GM20000 (cell line): ENCODE measurements at regions not wholly inside any gene's neighbourhood (a gene's known extent, or its start where the extent isn't known, plus 50 kb on each side); places are given as distances from the start of the nearest gene placed in this dataset.

Source experiments
- DNase-seq: peaks from one replicate; pipeline ENCODE4 v3.0.0; 2012; ENCODE audit warnings: low spot score
- TF ChIP-seq, protein P1 (sequence below): IDR thresholded peaks from 2 replicates; pipeline ENCODE4 v1.5.1; 2012; ENCODE audit warnings: mild to moderate bottlenecking, control low read depth; ENCODE audit errors: extremely low read depth, missing control alignments

DNA sequence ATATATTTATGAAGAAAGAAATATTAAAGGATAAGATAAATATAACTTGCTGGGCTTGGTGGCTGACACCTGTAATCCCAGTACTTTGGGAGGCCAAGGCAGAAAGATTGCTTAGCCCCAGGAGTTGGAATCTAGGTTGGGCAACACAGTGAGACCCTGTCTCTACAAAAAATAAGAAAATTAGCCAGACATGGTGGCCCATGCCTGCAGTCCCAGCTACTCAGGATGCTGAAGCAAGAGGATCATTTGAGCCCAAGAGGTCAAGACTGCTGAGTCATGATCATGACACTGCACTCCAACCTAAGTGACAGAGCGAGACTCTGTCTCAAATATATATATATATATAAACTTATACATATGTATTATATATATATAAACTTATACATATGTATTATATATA lies 164.0 kb downstream of the MRPL14 start:
- TF ChIP-seq, protein P1, sequence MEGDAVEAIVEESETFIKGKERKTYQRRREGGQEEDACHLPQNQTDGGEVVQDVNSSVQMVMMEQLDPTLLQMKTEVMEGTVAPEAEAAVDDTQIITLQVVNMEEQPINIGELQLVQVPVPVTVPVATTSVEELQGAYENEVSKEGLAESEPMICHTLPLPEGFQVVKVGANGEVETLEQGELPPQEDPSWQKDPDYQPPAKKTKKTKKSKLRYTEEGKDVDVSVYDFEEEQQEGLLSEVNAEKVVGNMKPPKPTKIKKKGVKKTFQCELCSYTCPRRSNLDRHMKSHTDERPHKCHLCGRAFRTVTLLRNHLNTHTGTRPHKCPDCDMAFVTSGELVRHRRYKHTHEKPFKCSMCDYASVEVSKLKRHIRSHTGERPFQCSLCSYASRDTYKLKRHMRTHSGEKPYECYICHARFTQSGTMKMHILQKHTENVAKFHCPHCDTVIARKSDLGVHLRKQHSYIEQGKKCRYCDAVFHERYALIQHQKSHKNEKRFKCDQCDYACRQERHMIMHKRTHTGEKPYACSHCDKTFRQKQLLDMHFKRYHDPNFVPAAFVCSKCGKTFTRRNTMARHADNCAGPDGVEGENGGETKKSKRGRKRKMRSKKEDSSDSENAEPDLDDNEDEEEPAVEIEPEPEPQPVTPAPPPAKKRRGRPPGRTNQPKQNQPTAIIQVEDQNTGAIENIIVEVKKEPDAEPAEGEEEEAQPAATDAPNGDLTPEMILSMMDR: no peak
- no peak for DNase-seq

DNA sequence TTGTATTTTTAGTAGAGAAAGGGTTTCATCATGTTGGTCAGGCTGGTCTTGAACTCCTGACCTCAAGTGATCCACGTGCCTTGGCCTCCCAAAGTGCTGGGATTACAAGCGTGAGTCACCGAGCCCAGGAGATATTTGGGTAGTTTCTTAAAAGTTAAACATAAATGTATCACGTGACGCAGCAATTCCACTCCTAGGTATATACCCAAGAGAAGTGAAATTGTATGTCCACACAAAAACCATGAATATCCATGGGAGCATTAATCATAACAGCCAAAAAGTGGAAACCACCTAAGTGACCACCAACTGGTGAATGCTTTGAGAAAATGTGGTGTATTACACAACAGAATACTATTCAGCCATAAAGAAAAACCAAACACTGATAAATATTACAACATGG lies 164.8 kb downstream of the MRPL14 start:
- TF ChIP-seq, protein P1: no peak
- no peak for DNase-seq

DNA sequence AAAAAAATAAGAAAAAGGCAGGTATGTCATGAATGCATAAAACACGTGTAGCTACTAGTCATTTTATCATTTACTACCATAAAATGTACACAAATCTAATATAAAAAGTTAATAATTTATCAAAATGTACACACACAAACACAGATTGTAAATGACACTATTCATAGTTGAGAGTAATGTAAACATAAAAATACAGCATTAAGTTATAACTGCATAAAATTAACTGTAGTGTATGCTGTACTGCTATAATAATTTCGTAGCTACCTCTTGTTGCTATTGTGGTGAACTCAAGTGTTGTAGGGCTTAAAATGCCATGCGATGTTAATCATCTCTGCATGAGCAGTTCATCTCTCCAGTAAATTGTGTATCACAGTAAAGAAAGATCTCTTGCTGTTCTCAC lies 170.0 kb downstream of the MRPL14 start:
- no peak for DNase-seq
- TF ChIP-seq, protein P1: no peak

DNA sequence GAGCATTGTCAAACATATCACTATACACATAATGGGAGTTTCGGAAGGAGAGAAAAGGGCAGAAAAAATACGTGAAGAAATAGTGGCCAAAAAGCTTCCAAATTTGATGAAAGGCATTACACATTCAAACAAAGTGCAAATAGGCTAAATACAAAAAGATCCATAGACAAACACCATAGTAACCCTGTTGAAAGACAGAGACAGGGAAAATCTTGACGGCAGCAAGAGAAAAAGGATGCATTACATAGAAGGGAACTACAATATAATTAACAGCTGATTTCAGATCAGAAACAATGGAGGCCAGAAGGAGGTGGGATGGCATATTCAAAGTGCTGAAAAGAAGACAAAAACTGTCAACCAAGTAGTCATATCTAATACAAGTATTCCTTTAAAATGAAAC lies 170.8 kb downstream of the MRPL14 start:
- TF ChIP-seq, protein P1: no peak
- no peak for DNase-seq

DNA sequence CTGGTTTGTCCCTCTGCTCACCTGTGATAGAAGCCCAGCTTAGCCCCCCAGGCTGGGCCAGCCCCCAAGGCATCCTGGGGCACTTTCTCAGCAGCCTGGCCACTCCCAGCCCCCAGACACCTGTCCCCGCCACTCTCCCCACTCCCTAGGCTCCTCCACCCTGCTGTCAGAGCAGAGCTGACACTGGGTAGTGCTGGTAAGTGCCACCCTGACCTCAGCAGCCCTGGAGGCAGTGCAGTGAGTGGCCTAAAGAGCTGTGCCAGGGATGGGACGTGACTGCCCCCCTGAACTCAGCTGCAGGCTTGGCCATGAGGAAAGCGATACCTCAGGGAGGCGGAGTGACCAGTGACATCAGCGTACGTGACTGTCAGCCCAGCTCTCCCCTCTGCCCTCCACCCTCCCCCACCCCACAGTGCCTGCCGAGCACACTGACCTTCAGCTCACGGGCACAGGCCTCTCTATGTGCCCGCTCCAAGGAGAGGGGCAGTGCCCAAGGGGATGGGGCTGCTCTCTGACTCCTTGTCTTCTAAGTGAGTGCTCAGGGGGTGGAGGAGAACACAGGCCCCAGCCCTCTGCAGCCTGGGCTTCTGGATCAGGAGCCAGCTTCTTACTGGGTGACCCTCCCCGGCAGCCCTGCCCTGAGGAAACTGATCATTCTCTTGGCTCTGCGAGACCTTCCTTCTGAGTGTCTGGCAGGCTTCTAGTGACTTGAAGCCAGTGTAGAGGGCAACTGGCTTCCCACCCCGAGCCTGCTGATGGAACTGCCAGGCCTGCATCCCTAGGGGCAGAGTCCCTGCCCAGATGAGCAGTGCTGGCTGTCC lies 172.7 kb downstream of the MRPL14 start:
- TF ChIP-seq, protein P1: no peak

DNA sequence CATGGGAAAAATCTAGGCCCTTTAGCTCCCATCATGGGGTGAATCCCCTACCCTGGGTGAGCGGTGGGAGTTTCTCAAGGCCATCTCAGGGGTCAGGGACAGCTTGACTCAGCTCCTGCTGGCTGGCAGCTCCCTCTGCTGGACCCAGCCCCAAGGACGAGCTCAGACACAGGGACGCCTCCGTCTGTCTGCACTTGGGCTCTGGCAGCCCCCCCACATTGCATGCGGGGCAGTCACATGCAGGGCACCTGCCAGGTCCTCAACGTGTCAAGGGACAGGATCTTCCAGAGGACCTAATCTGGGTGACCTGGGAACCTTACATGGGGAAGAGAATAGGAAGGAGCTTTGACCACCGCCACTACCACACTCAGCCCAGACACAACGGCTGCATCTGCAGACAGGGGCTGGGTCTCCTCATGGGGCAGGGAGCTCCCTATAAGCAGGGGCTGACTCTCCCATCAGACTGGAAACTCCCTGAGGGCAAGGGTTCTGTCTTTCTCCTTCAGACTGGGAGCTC lies 173.4 kb downstream of the MRPL14 start:
- TF ChIP-seq, protein P1: no peak
- no peak for DNase-seq

More for the DNA sequence above, 172.7 kb downstream of the MRPL14 start:
- no peak for DNase-seq

DNA sequence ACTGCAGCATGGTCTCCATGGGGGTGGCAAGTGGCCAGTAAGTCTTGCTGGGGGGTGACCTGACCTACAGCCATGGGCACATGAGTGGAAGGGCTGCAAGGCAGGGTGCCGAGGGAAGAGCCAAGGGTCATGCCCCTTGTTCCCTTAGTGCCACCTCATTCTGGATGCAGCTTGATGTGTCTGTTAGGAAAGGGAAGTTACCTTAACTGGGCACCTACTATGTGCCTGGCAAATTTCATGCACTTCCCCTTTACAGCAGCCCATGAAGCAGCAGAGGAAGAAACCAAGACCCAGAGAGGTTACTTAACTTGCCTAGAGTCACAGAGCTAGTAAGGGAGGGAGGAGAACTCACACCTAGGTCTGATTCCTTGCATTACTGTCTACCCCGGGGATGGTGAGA lies 174.0 kb downstream of the MRPL14 start:
- TF ChIP-seq, protein P1: no peak
- DNase-seq: no peak
